Inflammatory macrophage treated with lipopolysaccharide for 1 hour (primary cell): ENCODE measurements at regions not wholly inside any gene's neighbourhood (a gene's known extent, or its start where the extent isn't known, plus 50 kb on each side); places are given as distances from the start of the nearest gene placed in this dataset.
"Not testable (repeated sequence)": the region's sequence is repeated elsewhere in the genome, so short reads cannot be mapped to it uniquely, and the experiment has no call there.

Source experiments
- DNase-seq, 2 donors: peaks; one replicate each; pipeline ENCODE4 v3.0.0-alpha.2; 2020 to 2022

- no peak for DNase-seq
Observed at GRCh38 chr16:25431472-25431871, 173.8 kb upstream of the ZKSCAN2 start.

GRCh38 chr16:25426829-25427228 is 169.2 kb upstream of the ZKSCAN2 start:
- DNase-seq = no peak

GRCh38 chr16:25419681-25420080 is 162.0 kb upstream of the ZKSCAN2 start:
- no peak for DNase-seq

GRCh38 chr16:25419153-25419552 is 161.5 kb upstream of the ZKSCAN2 start:
- DNase-seq = no peak

- no peak for DNase-seq
Observed at GRCh38 chr16:25416002-25416401, 158.4 kb upstream of the ZKSCAN2 start.

GRCh38 chr16:25413975-25414374 is 156.3 kb upstream of the ZKSCAN2 start:
- DNase-seq = no peak

GRCh38 chr16:25413133-25413532 is 155.5 kb upstream of the ZKSCAN2 start:
- DNase-seq = no peak

- DNase-seq = no peak
Observed at GRCh38 chr16:25411396-25412081, 153.9 kb upstream of the ZKSCAN2 start.

- DNase-seq = no peak
Observed at GRCh38 chr16:25403852-25404251, 146.2 kb upstream of the ZKSCAN2 start.

- no peak for DNase-seq
Observed at GRCh38 chr16:25395528-25395927, 137.9 kb upstream of the ZKSCAN2 start.

GRCh38 chr16:25390761-25391160 is 133.1 kb upstream of the ZKSCAN2 start:
- no peak for DNase-seq

GRCh38 chr16:25374556-25374955 is 116.9 kb upstream of the ZKSCAN2 start:
- DNase-seq = no peak

- no peak for DNase-seq
Observed at GRCh38 chr16:25372716-25373115, 115.1 kb upstream of the ZKSCAN2 start.

- DNase-seq = no peak
Observed at GRCh38 chr16:25371342-25371741, 113.7 kb upstream of the ZKSCAN2 start.

- DNase-seq = no peak
Observed at GRCh38 chr16:25370541-25370940, 112.9 kb upstream of the ZKSCAN2 start.

GRCh38 chr16:25367773-25368524 is 110.3 kb upstream of the ZKSCAN2 start:
- no peak for DNase-seq

GRCh38 chr16:25366078-25366477 is 108.4 kb upstream of the ZKSCAN2 start:
- peak; percentile 4 to 6 for DNase-seq

GRCh38 chr16:25359516-25359915 is 101.9 kb upstream of the ZKSCAN2 start:
- DNase-seq = not testable (repeated sequence)

- no peak for DNase-seq
Observed at GRCh38 chr16:25344006-25344405, 86.4 kb upstream of the ZKSCAN2 start.

GRCh38 chr16:25340973-25341372 is 83.3 kb upstream of the ZKSCAN2 start:
- no peak for DNase-seq

GRCh38 chr16:25317732-25318316 is 60.2 kb upstream of the ZKSCAN2 start:
- no peak for DNase-seq

- DNase-seq = no peak
Observed at GRCh38 chr16:25311950-25312349, 54.3 kb upstream of the ZKSCAN2 start.

GRCh38 chr16:25311039-25311438 is 53.4 kb upstream of the ZKSCAN2 start:
- no peak for DNase-seq
